Astrocyte (in vitro differentiated cells and primary cell): ENCODE measurements at regions not wholly inside any gene's neighbourhood (a gene's known extent, or its start where the extent isn't known, plus 50 kb on each side); places are given as distances from the start of the nearest gene placed in this dataset.

Experiments used
- DNase-seq: peaks from one replicate; pipeline ENCODE4 v3.0.0-alpha.2; 2010; ENCODE audit warnings: low read depth
- FAIRE-seq: peaks from 2 replicates; lab custom pipeline; 2011; peaks lifted over from hg19 to GRCh38; lab: Jason Lieb, UNC
- H2AFZ ChIP-seq: 2 replicates; pipeline ENCODE4 v1.6.0; 2012; ENCODE audit warnings: low read depth, low read length, inconsistent platforms
- H3K27ac ChIP-seq: 2 replicates; pipeline ENCODE4 v1.5.1; 2011; ENCODE audit warnings: low read depth, low read length, inconsistent platforms
- H3K27me3 ChIP-seq: 2 replicates; pipeline ENCODE4 v1.6.0; 2011; ENCODE audit warnings: low read length, inconsistent platforms; ENCODE audit not compliant: insufficient read depth
- H3K36me3 ChIP-seq: 2 replicates; pipeline ENCODE4 v1.5.1; 2011; ENCODE audit warnings: low read length, inconsistent platforms; ENCODE audit not compliant: insufficient read depth
- H3K4me1 ChIP-seq: 2 replicates; pipeline ENCODE4 v1.5.1; 2011; ENCODE audit warnings: low read length, inconsistent platforms; ENCODE audit not compliant: insufficient read depth
- H3K4me2 ChIP-seq: 2 replicates; pipeline ENCODE4 v1.6.0; 2012; ENCODE audit warnings: low read length, inconsistent platforms
- H3K4me3 ChIP-seq: 2 replicates; pipeline ENCODE4 v1.5.1; 2011; ENCODE audit warnings: low read depth, mild to moderate bottlenecking, low read length, inconsistent platforms; ENCODE audit not compliant: insufficient read depth
- H3K79me2 ChIP-seq: 2 replicates; pipeline ENCODE4 v1.6.0; 2012; ENCODE audit warnings: mild to moderate bottlenecking, low read length, inconsistent platforms; ENCODE audit not compliant: insufficient read depth
- H3K9ac ChIP-seq: 2 replicates; pipeline ENCODE4 v1.6.0; 2012; ENCODE audit warnings: mild to moderate bottlenecking, low read length, inconsistent platforms
- H3K9me3 ChIP-seq: 2 replicates; pipeline ENCODE4 v1.5.1; 2012; ENCODE audit warnings: low read depth, mild to moderate bottlenecking, low read length, inconsistent platforms; ENCODE audit not compliant: insufficient read depth
- H4K20me1 ChIP-seq: 2 replicates; pipeline ENCODE4 v1.6.0; 2012; ENCODE audit warnings: low read length, inconsistent platforms; ENCODE audit not compliant: insufficient read depth
- H3K27ac Mint-ChIP-seq: one replicate; pipeline ENCODE4 v1.8.0; 2021; ENCODE audit warnings: mild to moderate bottlenecking, mixed read lengths; ENCODE audit not compliant: unreplicated experiment
- H3K27me3 Mint-ChIP-seq: one replicate; pipeline ENCODE4 v1.8.0; 2021; ENCODE audit warnings: low read depth, mixed read lengths; ENCODE audit not compliant: unreplicated experiment
- H3K36me3 Mint-ChIP-seq: one replicate; pipeline ENCODE4 v1.8.0; 2021; ENCODE audit warnings: low read depth, mixed read lengths; ENCODE audit not compliant: unreplicated experiment
- H3K4me1 Mint-ChIP-seq: one replicate; pipeline ENCODE4 v1.8.0; 2021; ENCODE audit warnings: low read depth, mixed read lengths; ENCODE audit not compliant: unreplicated experiment
- H3K4me3 Mint-ChIP-seq: one replicate; pipeline ENCODE4 v1.8.0; 2021; ENCODE audit warnings: mild to moderate bottlenecking, moderate library complexity, mixed read lengths; ENCODE audit not compliant: unreplicated experiment
- H3K9me3 Mint-ChIP-seq: one replicate; pipeline ENCODE4 v1.8.0; 2021; ENCODE audit warnings: mild to moderate bottlenecking, mixed read lengths; ENCODE audit not compliant: unreplicated experiment
- CTCF ChIP-seq: IDR thresholded peaks from 2 replicates; pipeline ENCODE4 v1.5.1; 2011; ENCODE audit warnings: low read depth, mild to moderate bottlenecking, inconsistent platforms, low read length, moderate library complexity; ENCODE audit not compliant: insufficient read depth
- EZH2 ChIP-seq: IDR thresholded peaks from 2 replicates; pipeline ENCODE4 v1.6.1; 2012; ENCODE audit warnings: mild to moderate bottlenecking, low read length, inconsistent platforms; ENCODE audit not compliant: insufficient read depth

- Mint-ChIP-seq H3K9me3 (no peaks in the 10 kb centered on the region), H3K27me3 (no peaks in the 10 kb centered on the region), H3K27ac (no peak overlapping the region), H3K4me3 (no peak overlapping the region), H3K36me3 (no peaks in the 10 kb centered on the region), H3K4me1 (no peaks in the 10 kb centered on the region)
- TF ChIP-seq EZH2, result no peak
- TF ChIP-seq CTCF, result no peak
- H3K27me3 ChIP-seq, result no peaks in the 10 kb centered on the region
- no peak for DNase-seq
- no peak overlapping the region for H3K4me2 ChIP-seq
- H2AFZ ChIP-seq, result no peak overlapping the region
- no peaks in the 10 kb centered on the region for H3K4me1 ChIP-seq
- H3K9me3 ChIP-seq, result no peaks in the 10 kb centered on the region
- H3K9ac ChIP-seq, result no peak overlapping the region
- H3K4me3 ChIP-seq, result no peak overlapping the region
- no peak for FAIRE-seq
- no peak overlapping the region for H3K27ac ChIP-seq
- no peaks in the 10 kb centered on the region for H4K20me1 ChIP-seq
- H3K79me2 ChIP-seq, result no peaks in the 10 kb centered on the region
- no peaks in the 10 kb centered on the region for H3K36me3 ChIP-seq
These were observed 491.2 kb upstream of the PDZRN3 start for GRCh38 chr3:74115906-74116305.

GRCh38 chr3:74107451-74107850, 482.7 kb upstream of the PDZRN3 start:
- H3K27ac ChIP-seq, result no peak overlapping the region
- Mint-ChIP-seq H3K4me3 (no peak overlapping the region), H3K36me3 (no peaks in the 10 kb centered on the region), H3K9me3 (no peaks in the 10 kb centered on the region), H3K4me1 (no peaks in the 10 kb centered on the region), H3K27me3 (no peaks in the 10 kb centered on the region), H3K27ac (no peak overlapping the region)
- no peaks in the 10 kb centered on the region for H4K20me1 ChIP-seq
- H3K36me3 ChIP-seq, result no peaks in the 10 kb centered on the region
- H3K4me3 ChIP-seq, result no peak overlapping the region
- H3K27me3 ChIP-seq, result no peaks in the 10 kb centered on the region
- H2AFZ ChIP-seq, result no peak overlapping the region
- H3K9me3 ChIP-seq, result no peaks in the 10 kb centered on the region
- no peak for FAIRE-seq
- no peak for DNase-seq
- TF ChIP-seq EZH2 (no peak), CTCF (no peak)
- H3K4me1 ChIP-seq, result no peaks in the 10 kb centered on the region
- H3K9ac ChIP-seq, result no peak overlapping the region
- H3K4me2 ChIP-seq, result no peak overlapping the region
- no peaks in the 10 kb centered on the region for H3K79me2 ChIP-seq

GRCh38 chr3:74106925-74107324, 482.2 kb upstream of the PDZRN3 start:
- Histone ChIP-seq H3K4me1 (no peaks in the 10 kb centered on the region), H3K27ac (no peak overlapping the region), H3K79me2 (no peaks in the 10 kb centered on the region), H2AFZ (no peak overlapping the region), H3K9ac (no peak overlapping the region), H4K20me1 (no peaks in the 10 kb centered on the region), H3K36me3 (no peaks in the 10 kb centered on the region), H3K4me3 (no peak overlapping the region), H3K4me2 (no peak overlapping the region), H3K9me3 (no peaks in the 10 kb centered on the region), H3K27me3 (no peaks in the 10 kb centered on the region)
- Mint-ChIP-seq H3K4me1 (no peaks in the 10 kb centered on the region), H3K4me3 (no peak overlapping the region), H3K9me3 (no peaks in the 10 kb centered on the region), H3K27me3 (no peaks in the 10 kb centered on the region), H3K27ac (no peak overlapping the region), H3K36me3 (no peaks in the 10 kb centered on the region)
- FAIRE-seq, result no peak
- no peak for DNase-seq
- TF ChIP-seq EZH2 (no peak), CTCF (no peak)
